A673 (cell line): ENCODE measurements at regions not wholly inside any gene's neighbourhood (a gene's known extent, or its start where the extent isn't known, plus 50 kb on each side); places are given as distances from the start of the nearest gene placed in this dataset.

Experiments
- EZH2 ChIP-seq: fragments of 200-600 bp; sonication (generic); IDR thresholded peaks from 2 replicates; pipeline ENCODE4 v1.6.1; 2017; ENCODE audit warnings: borderline replicate concordance, low read depth, mild to moderate bottlenecking, mixed read lengths, antibody characterized with exemption, low read length; ENCODE audit not compliant: poor library complexity, severe bottlenecking
- TF ChIP-seq, protein P1 (sequence below): fragments of 300-800, 200-600 bp; sonication (generic); conservative IDR thresholded peaks from 2 replicates; pipeline ENCODE4 v1.5.1; 2017; ENCODE audit warnings: low read depth, mild to moderate bottlenecking, antibody characterized with exemption, low read length, moderate library complexity, mixed read lengths

DNA sequence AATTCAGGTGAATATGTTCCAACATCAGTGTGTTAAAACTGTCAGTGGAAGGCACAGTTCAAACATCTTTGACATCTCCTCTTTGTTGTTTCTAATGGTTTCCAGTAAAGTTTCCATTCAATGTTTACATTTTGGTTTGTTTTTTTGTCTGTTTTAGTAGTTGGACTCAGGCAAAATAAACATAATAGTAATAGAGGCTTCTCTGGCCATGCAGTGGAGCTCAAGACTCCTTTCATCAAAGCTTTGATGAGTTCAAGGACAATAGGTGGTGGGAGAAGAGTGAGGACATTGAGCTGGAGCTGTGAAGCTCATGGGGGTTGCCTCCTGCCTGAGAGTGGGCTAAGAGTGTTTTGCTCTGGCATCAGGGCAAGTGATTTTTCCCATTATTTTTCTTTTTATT, 1853.7 kb upstream of the CELF4 start:
- TF ChIP-seq, protein P1, sequence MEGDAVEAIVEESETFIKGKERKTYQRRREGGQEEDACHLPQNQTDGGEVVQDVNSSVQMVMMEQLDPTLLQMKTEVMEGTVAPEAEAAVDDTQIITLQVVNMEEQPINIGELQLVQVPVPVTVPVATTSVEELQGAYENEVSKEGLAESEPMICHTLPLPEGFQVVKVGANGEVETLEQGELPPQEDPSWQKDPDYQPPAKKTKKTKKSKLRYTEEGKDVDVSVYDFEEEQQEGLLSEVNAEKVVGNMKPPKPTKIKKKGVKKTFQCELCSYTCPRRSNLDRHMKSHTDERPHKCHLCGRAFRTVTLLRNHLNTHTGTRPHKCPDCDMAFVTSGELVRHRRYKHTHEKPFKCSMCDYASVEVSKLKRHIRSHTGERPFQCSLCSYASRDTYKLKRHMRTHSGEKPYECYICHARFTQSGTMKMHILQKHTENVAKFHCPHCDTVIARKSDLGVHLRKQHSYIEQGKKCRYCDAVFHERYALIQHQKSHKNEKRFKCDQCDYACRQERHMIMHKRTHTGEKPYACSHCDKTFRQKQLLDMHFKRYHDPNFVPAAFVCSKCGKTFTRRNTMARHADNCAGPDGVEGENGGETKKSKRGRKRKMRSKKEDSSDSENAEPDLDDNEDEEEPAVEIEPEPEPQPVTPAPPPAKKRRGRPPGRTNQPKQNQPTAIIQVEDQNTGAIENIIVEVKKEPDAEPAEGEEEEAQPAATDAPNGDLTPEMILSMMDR, result no peak
- TF ChIP-seq EZH2, result no peak
